Erythroblast (primary cell): ENCODE measurements at regions not wholly inside any gene's neighbourhood (a gene's known extent, or its start where the extent isn't known, plus 50 kb on each side); places are given as distances from the start of the nearest gene placed in this dataset.
"Not testable (repeated sequence)": the region's sequence is repeated elsewhere in the genome, so short reads cannot be mapped to it uniquely, and the experiment has no call there.

Experiments used
- GATA1 ChIP-seq: IDR thresholded peaks from 2 replicates; pipeline ENCODE4 v1.6.1; 2011; ENCODE audit warnings: low read depth, mild to moderate bottlenecking, control low read depth, low read length, moderate library complexity
- POLR2A ChIP-seq: IDR thresholded peaks from 2 replicates; pipeline ENCODE4 v1.6.1; 2011; ENCODE audit warnings: mild to moderate bottlenecking, low read length

- TF ChIP-seq POLR2A, GATA1: not testable (repeated sequence)
Measured at GRCh38 chr3:106448372-106448966, 579.7 kb upstream of the CBLB start.
